Mucosa of rectum (tissue), 2 donors: ENCODE measurements at regions not wholly inside any gene's neighbourhood (a gene's known extent, or its start where the extent isn't known, plus 50 kb on each side); places are given as distances from the start of the nearest gene placed in this dataset.

Experiments
- H3K27ac ChIP-seq, 2 donors: one replicate each; pipeline ENCODE4 v1.7.0; 2013; ENCODE audit warnings: inconsistent platforms in 2 of 2, low read depth in 2 of 2, low read length in 2 of 2
- H3K27me3 ChIP-seq, 2 donors: one replicate each; pipeline ENCODE4 v1.7.0; 2013; ENCODE audit warnings: low read length in 2 of 2; ENCODE audit not compliant: control insufficient read depth in 2 of 2, insufficient read depth in 2 of 2
- H3K36me3 ChIP-seq, 2 donors: one replicate each; pipeline ENCODE4 v1.7.0; 2013; ENCODE audit warnings: low read length in 2 of 2; ENCODE audit not compliant: control insufficient read depth in 2 of 2, insufficient read depth in 2 of 2
- H3K4me1 ChIP-seq, 2 donors: one replicate each; pipeline ENCODE4 v1.7.0; 2013; ENCODE audit warnings: low read length in 2 of 2, mild to moderate bottlenecking in 1 of 2; ENCODE audit not compliant: control insufficient read depth in 2 of 2, insufficient read depth in 2 of 2
- H3K4me3 ChIP-seq, 2 donors: one replicate each; pipeline ENCODE4 v1.7.0; 2013; ENCODE audit warnings: low read length in 2 of 2
- H3K9ac ChIP-seq, 2 donors: one replicate each; pipeline ENCODE4 v1.7.0; 2013; ENCODE audit warnings: low read length in 2 of 2, low read depth in 1 of 2, mild to moderate bottlenecking in 1 of 2
- H3K9me3 ChIP-seq, 2 donors: one replicate each; pipeline ENCODE4 v1.7.0; 2013; ENCODE audit warnings: low read length in 2 of 2; ENCODE audit not compliant: control insufficient read depth in 2 of 2
- donor health status: healthy.
- donor health status: Normal muscosa, but diverticular disease.

- Histone ChIP-seq H3K36me3 (no peaks in the 10 kb centered on the region), H3K4me3 (no peak overlapping the region), H3K4me1 (no peaks in the 10 kb centered on the region), H3K9ac (no peak overlapping the region), H3K27ac (no peak overlapping the region), H3K27me3 (no peaks in the 10 kb centered on the region), H3K9me3 (peaks cover 0 to 3% of the 10 kb centered on the region in 2 donors)
Observed at GRCh38 chr16:64312292-64312691, 809.6 kb downstream of the CDH11 start.

GRCh38 chr16:64311241-64311640, 810.6 kb downstream of the CDH11 start:
- H3K4me3 ChIP-seq: no peak overlapping the region
- peaks cover 0 to 3% of the 10 kb centered on the region in 2 donors for H3K9me3 ChIP-seq
- H3K36me3 ChIP-seq: no peaks in the 10 kb centered on the region
- no peak overlapping the region for H3K9ac ChIP-seq
- no peaks in the 10 kb centered on the region for H3K4me1 ChIP-seq
- H3K27me3 ChIP-seq: no peaks in the 10 kb centered on the region
- H3K27ac ChIP-seq: no peak overlapping the region

GRCh38 chr16:64309398-64310110, 812.3 kb downstream of the CDH11 start:
- no peak overlapping the region for H3K27ac ChIP-seq
- no peak overlapping the region for H3K4me3 ChIP-seq
- H3K27me3 ChIP-seq: no peaks in the 10 kb centered on the region
- H3K4me1 ChIP-seq: no peaks in the 10 kb centered on the region
- no peak overlapping the region for H3K9ac ChIP-seq
- no peaks in the 10 kb centered on the region for H3K36me3 ChIP-seq
- peaks cover 0 to 3% of the 10 kb centered on the region in 2 donors for H3K9me3 ChIP-seq

GRCh38 chr16:64308721-64309120, 813.1 kb downstream of the CDH11 start:
- Histone ChIP-seq H3K27ac (no peak overlapping the region), H3K4me3 (no peak overlapping the region)

GRCh38 chr16:64307431-64307830, 814.4 kb downstream of the CDH11 start:
- Histone ChIP-seq H3K4me3 (no peak overlapping the region), H3K4me1 (no peaks in the 10 kb centered on the region), H3K9me3 (peaks cover 0 to 3% of the 10 kb centered on the region in 2 donors), H3K27ac (no peak overlapping the region), H3K36me3 (no peaks in the 10 kb centered on the region), H3K27me3 (no peaks in the 10 kb centered on the region), H3K9ac (no peak overlapping the region)

More at GRCh38 chr16:64308721-64309120, 813.1 kb downstream of the CDH11 start:
- no peaks in the 10 kb centered on the region for H3K27me3 ChIP-seq
- no peaks in the 10 kb centered on the region for H3K4me1 ChIP-seq
- peaks cover 0 to 3% of the 10 kb centered on the region in 2 donors for H3K9me3 ChIP-seq
- no peak overlapping the region for H3K9ac ChIP-seq
- no peaks in the 10 kb centered on the region for H3K36me3 ChIP-seq

GRCh38 chr16:64305663-64306062, 816.2 kb downstream of the CDH11 start:
- Histone ChIP-seq H3K27ac (no peak overlapping the region), H3K9me3 (peaks cover 0 to 3% of the 10 kb centered on the region in 2 donors), H3K4me1 (no peaks in the 10 kb centered on the region), H3K27me3 (no peaks in the 10 kb centered on the region), H3K9ac (no peak overlapping the region), H3K36me3 (no peaks in the 10 kb centered on the region), H3K4me3 (no peak overlapping the region)

- no peaks in the 10 kb centered on the region for H3K4me1 ChIP-seq
- no peak overlapping the region for H3K9ac ChIP-seq
- no peak overlapping the region for H3K27ac ChIP-seq
- H3K9me3 ChIP-seq: peaks cover 0 to 3% of the 10 kb centered on the region in 2 donors
- no peaks in the 10 kb centered on the region for H3K27me3 ChIP-seq
- H3K4me3 ChIP-seq: no peak overlapping the region
- H3K36me3 ChIP-seq: no peaks in the 10 kb centered on the region
Observed at GRCh38 chr16:64304951-64305350, 816.9 kb downstream of the CDH11 start.

GRCh38 chr16:64304396-64304795, 817.5 kb downstream of the CDH11 start:
- H3K27ac ChIP-seq: no peak overlapping the region
- H3K9ac ChIP-seq: no peak overlapping the region
- H3K36me3 ChIP-seq: no peaks in the 10 kb centered on the region
- no peak overlapping the region for H3K4me3 ChIP-seq
- H3K27me3 ChIP-seq: no peaks in the 10 kb centered on the region
- H3K4me1 ChIP-seq: no peaks in the 10 kb centered on the region
- peaks cover 0 to under 1% of the 10 kb centered on the region in 2 donors for H3K9me3 ChIP-seq

- no peak overlapping the region for H3K9ac ChIP-seq
- H3K36me3 ChIP-seq: no peaks in the 10 kb centered on the region
- no peak overlapping the region for H3K4me3 ChIP-seq
- H3K27me3 ChIP-seq: no peaks in the 10 kb centered on the region
- H3K4me1 ChIP-seq: no peaks in the 10 kb centered on the region
- peaks cover 0 to 2% of the 10 kb centered on the region in 2 donors for H3K9me3 ChIP-seq
- H3K27ac ChIP-seq: no peak overlapping the region
Observed at GRCh38 chr16:64297863-64298600, 823.8 kb downstream of the CDH11 start.

GRCh38 chr16:64295466-64295865, 826.4 kb downstream of the CDH11 start:
- Histone ChIP-seq H3K9me3 (peaks cover 0 to 2% of the 10 kb centered on the region in 2 donors), H3K36me3 (no peaks in the 10 kb centered on the region), H3K9ac (no peak overlapping the region), H3K27ac (no peak overlapping the region), H3K4me3 (no peak overlapping the region), H3K27me3 (no peaks in the 10 kb centered on the region), H3K4me1 (no peaks in the 10 kb centered on the region)
